ENCODE measurements at regions not wholly inside any gene's neighbourhood (a gene's known extent, or its start where the extent isn't known, plus 50 kb on each side); places are given as distances from the start of the nearest gene placed in this dataset.

- no peaks in the 10 kb centered on the region for H3K4me1 ChIP-seq
- no peak for DNase-seq
- intact Hi-C loops (cut with DNase I; ENCODE audit: low total_unique reads), result no loop called here
- no peaks in the 10 kb centered on the region for H3K27me3 ChIP-seq
- TF ChIP-seq EP300 (IDR thresholded peaks at IDR 0.05; ENCODE audit: low read depth), result no peak
- TF ChIP-seq POLR2AphosphoS5 (IDR thresholded peaks at IDR 0.05), result no peak
- TF ChIP-seq CTCF (IDR thresholded peaks at IDR 0.05), result no peak
- TF ChIP-seq POLR2A (IDR thresholded peaks at IDR 0.05), result no peak
- no peak overlapping the region for H3K27ac ChIP-seq
- WGBS, 2 donors (ENCODE audit: low coverage in 1 of 2), result 60 to 70% methylated on average over 1 to 3 of the region's 3 CpGs
- in situ Hi-C loops (cut with MboI; ENCODE audit: low pct_ligation_motif_present in 1 of 4, low pct_unique_long_range_greater_than_20kb in 1 of 4, low sequenced_read_pairs in 3 of 4), result no loop called here
- no peak overlapping the region for H3K4me3 ChIP-seq
- no peaks in the 10 kb centered on the region for H3K9me3 ChIP-seq
- no peaks in the 10 kb centered on the region for H3K36me3 ChIP-seq
Measured at GRCh38 chr7:34361663-34362250, 296.3 kb upstream of the NPSR1 start.

GRCh38 chr7:34362621-34363020, 295.4 kb upstream of the NPSR1 start:
- Histone ChIP-seq H3K9me3 (no peaks in the 10 kb centered on the region), H3K27ac (no peak overlapping the region), H3K36me3 (no peaks in the 10 kb centered on the region), H3K4me1 (no peaks in the 10 kb centered on the region), H3K27me3 (no peaks in the 10 kb centered on the region), H3K4me3 (no peak overlapping the region)
- 78% methylated on average over 2 of the region's 2 CpGs; no CpG with 5 or more reads in 1 of the 2 donors for WGBS, 2 donors (ENCODE audit: low coverage in 1 of 2)
- TF ChIP-seq CTCF (IDR thresholded peaks at IDR 0.05) (no peak), POLR2AphosphoS5 (IDR thresholded peaks at IDR 0.05) (no peak), POLR2A (IDR thresholded peaks at IDR 0.05) (no peak), EP300 (IDR thresholded peaks at IDR 0.05; ENCODE audit: low read depth) (no peak)
- intact Hi-C loops (cut with DNase I; ENCODE audit: low total_unique reads) (no loop called here), in situ Hi-C loops (cut with MboI; ENCODE audit: low pct_ligation_motif_present in 1 of 4, low pct_unique_long_range_greater_than_20kb in 1 of 4, low sequenced_read_pairs in 3 of 4) (no loop called here)
- DNase-seq, result no peak

- intact Hi-C loops (cut with DNase I; ENCODE audit: low total_unique reads), result no loop called here
- no peak overlapping the region for H3K4me3 ChIP-seq
- in situ Hi-C loops (cut with MboI; ENCODE audit: low pct_ligation_motif_present in 1 of 4, low pct_unique_long_range_greater_than_20kb in 1 of 4, low sequenced_read_pairs in 3 of 4), result no loop called here
- no peaks in the 10 kb centered on the region for H3K9me3 ChIP-seq
- H3K27ac ChIP-seq, result no peak overlapping the region
- no peaks in the 10 kb centered on the region for H3K36me3 ChIP-seq
- no peaks in the 10 kb centered on the region for H3K27me3 ChIP-seq
- no peaks in the 10 kb centered on the region for H3K4me1 ChIP-seq
- no peak for TF ChIP-seq CTCF (IDR thresholded peaks at IDR 0.05)
- TF ChIP-seq EP300 (IDR thresholded peaks at IDR 0.05; ENCODE audit: low read depth), result no peak
- TF ChIP-seq POLR2AphosphoS5 (IDR thresholded peaks at IDR 0.05), result no peak
- no peak for TF ChIP-seq POLR2A (IDR thresholded peaks at IDR 0.05)
- WGBS, 2 donors (ENCODE audit: low coverage in 1 of 2), result 60 to 100% methylated on average over 2 of the region's 2 CpGs
- no peak for DNase-seq
Measured at GRCh38 chr7:34364130-34364529, 293.9 kb upstream of the NPSR1 start.

- H3K27me3 ChIP-seq, result no peaks in the 10 kb centered on the region
- H3K4me1 ChIP-seq, result no peaks in the 10 kb centered on the region
- no peak for TF ChIP-seq POLR2AphosphoS5 (IDR thresholded peaks at IDR 0.05)
- TF ChIP-seq POLR2A (IDR thresholded peaks at IDR 0.05), result no peak
- no peak for TF ChIP-seq EP300 (IDR thresholded peaks at IDR 0.05; ENCODE audit: low read depth)
- TF ChIP-seq CTCF (IDR thresholded peaks at IDR 0.05), result no peak
- H3K27ac ChIP-seq, result no peak overlapping the region
- no peak for DNase-seq
- intact Hi-C loops (cut with DNase I; ENCODE audit: low total_unique reads), result no loop called here
- no peaks in the 10 kb centered on the region for H3K36me3 ChIP-seq
- WGBS, 2 donors (ENCODE audit: low coverage in 1 of 2), result 61 to 75% methylated on average over 1 of the region's 1 CpG
- H3K4me3 ChIP-seq, result no peak overlapping the region
- H3K9me3 ChIP-seq, result no peaks in the 10 kb centered on the region
- in situ Hi-C loops (cut with MboI; ENCODE audit: low pct_ligation_motif_present in 1 of 4, low pct_unique_long_range_greater_than_20kb in 1 of 4, low sequenced_read_pairs in 3 of 4), result no loop called here
Measured at GRCh38 chr7:34365011-34365410, 293.0 kb upstream of the NPSR1 start.

Measured in transverse colon (tissue), 4 donors.